M059J (cell line): ENCODE measurements at regions not wholly inside any gene's neighbourhood (a gene's known extent, or its start where the extent isn't known, plus 50 kb on each side); places are given as distances from the start of the nearest gene placed in this dataset.

Source experiments
- DNase-seq: peaks from one replicate; pipeline ENCODE4 v3.0.0-alpha.2; 2012; ENCODE audit warnings: low read depth

DNA sequence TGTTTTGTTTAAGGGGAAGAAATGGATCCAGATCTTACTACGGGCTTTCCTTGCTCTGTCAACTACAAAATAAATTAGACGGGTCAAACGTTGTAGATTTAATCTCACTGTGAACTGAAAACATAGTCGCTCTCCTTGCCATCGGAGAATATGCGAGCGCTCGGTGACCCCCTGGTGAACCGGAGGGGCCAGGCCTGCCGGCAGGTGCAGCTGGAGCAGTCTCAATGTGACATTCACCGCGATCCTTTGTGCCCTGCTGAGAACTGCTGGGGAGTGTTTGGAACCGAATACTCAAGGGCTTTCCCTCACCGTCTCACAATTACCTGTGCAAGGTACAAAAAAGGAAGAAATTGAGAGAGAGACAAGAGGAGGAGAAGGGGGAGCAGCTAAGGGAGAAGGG lies 174.1 kb upstream of the GPR26 start:
- DNase-seq, result no peak

DNA sequence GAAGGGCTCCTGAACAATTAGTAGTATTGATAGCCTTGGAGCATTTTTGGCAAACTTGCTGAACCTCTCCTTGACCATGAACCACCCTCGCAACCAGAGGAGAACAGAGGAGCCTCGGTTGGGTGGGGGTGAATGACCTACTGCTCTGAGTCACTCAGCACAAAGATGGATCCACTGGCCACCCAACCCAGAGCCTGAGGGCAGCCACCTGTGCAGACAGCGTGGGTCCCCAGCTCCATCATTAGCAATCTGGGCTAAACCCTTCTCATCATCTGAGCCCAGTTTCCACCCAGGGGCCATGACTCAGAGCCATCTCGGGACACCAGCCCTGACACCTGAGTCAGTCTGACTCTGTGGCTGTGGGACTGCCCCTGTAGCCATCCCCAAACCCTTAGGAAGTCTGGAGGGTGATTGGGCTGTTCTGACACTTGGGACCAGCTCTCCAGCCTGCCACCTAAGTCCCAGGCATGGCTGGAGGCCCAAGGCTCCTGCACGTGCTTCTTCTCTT lies 171.8 kb upstream of the GPR26 start:
- DNase-seq, result peak; percentile 7

DNA sequence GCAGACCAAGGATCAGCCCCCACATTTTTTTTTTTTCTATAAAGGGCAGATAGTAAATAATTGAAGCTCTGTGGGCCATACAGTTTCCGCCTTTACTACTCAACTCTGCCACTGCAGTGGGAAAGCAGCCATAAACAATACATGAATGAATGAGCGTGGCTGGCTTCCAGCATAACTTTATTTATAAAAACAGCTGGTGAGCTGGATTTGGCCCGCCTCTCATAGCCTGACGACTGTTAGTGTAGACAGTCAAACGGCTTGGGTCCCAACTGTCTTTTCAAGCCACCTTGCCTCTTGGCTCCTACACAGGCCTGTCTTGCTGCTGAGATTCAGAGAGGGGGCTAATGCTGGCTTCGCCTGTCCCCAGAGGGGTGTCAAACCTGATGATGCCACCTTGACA lies 169.8 kb upstream of the GPR26 start:
- no peak for DNase-seq

DNA sequence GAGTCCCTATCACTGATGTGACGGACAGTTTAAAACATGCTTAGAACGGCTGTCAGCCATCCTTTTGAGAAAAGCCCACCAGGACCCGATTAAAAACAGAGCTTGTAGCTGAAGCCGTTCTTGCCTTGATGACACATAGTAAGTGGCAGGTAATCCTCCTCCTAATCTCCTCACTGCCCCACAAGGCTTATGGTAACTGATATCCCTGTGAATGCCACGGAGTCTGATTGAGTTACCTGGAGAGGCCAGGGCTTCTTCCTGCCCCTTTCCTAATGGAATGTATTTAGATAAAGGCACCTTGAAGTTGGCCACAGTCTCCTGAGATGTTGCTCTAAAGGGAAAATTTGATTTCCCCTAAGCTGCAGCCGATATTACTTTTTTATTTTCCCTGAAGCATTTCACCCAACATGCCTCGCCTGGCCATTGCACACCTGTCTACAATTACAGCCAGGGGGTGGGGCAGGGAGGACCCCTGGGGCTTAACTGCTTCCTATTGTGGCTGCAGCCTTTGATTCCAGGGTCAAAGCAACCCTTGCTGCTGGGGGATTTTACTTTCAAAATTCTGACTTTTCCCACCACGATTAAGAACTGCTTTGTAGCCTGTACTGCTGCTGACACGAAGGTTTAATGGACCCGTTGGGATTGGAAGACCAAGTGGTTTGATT lies 169.0 kb upstream of the GPR26 start:
- no peak for DNase-seq

DNA sequence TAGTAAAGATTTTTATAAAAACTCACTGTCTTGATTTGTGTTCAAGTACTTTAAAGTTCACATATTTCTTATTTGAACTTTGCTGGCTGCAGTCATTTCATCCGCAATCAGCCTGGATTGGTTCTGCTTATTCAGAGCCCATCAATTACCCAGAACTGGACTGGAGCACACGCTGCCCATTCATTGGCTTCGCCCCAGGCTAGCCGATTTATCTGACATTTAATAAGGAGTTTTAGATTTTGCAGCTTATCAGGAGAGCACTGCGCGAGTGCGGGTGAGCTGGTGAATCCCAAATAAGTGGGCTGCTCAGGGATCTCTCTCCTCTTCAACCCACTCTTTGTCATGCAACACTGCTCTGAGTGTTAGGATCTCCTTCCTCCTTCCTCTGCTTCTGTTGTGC lies 166.0 kb upstream of the GPR26 start:
- DNase-seq, result no peak

DNA sequence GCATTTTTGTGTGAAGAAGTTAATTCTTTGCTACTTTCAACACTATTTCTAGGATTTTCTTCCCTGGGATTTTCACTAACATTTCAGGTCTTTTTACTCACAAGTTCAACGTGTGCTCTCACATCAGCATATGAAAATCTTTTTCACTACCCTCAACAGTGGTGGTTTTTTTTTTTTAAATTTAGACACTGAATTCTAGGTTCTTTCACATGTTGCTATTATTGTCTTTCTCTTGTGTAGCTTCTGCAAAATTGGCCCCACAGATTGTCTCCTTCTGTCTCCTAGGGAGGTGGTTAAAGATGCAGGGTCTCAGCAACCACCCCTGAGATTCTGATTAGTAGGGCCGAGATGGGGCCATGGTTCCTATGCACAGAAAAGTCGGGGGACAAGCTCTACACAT lies 165.0 kb upstream of the GPR26 start:
- DNase-seq, result no peak

DNA sequence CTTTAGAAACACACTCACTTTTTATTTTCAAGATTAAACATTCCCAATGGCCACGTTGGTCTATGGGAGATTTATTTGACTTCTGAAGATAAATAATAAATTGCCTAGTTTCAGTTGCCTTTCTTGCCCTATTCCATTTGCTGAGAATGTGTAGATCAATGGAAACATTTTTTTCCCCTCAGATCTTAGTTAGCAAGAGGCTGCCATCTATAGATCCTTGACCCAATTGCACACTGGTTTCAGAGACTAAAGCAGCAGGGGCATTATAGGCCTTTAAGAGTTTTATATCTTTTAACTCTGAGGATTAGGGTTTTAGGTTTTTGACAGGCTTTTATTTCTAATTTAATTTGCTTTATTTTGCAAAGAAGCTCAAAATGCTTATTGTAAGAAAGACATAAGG lies 163.2 kb upstream of the GPR26 start:
- no peak for DNase-seq

DNA sequence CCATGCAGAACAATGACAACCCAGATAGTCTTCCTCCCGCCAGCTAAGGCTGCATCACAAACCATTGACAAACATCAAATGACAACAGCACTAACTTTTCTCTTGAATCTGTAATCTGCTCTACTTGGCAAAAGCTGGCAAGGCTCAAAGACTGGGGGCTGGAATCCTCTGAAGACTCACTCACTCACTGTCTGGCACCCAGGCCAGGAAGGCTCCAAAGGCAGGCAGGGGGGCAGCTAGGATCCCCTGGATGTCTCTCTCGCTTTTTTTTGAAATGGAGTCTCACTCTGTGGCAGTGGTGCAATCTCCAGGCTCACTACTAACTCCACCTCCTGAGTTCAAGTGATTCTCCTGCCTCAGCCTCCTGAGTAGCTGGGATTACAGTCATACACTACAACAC lies 159.7 kb upstream of the GPR26 start:
- no peak for DNase-seq

DNA sequence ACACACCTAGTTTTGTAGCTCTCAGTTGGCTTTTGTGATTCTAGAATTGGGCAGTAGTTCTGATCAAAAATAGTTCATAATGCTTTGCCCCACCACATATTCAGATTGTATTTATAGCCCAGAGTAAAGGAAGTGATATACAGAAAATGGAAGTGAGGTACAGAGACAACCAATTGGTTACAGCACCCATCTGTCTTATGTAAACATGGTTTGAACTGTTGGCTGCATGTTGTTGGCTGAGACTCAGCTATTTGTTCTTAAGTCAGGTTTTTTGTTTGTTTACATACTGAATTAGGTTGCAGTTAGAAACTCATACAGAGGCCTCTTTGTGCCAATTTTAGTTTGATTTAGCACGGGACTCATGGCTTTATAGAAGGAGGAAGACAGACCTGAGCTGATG lies 158.9 kb upstream of the GPR26 start:
- no peak for DNase-seq

DNA sequence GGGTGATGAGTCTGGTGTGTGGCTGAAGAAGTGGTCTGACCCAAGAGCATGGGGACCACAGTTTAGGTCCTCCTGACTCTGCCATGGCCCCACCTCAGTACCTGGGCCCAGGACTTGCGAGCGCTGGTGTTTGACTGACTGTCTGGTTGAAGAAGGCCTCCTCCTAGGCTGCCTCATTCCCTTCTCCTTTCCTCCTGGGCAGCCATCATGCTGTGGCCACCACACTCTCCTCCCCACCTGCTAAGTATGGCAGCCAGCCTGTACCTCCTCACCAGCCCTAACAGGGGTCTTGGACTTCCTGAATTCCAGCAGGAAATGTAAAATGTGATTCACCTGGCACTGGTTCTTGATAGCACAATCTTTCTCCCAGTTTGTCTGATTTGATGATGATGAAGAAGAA lies 156.8 kb upstream of the GPR26 start:
- no peak for DNase-seq

DNA sequence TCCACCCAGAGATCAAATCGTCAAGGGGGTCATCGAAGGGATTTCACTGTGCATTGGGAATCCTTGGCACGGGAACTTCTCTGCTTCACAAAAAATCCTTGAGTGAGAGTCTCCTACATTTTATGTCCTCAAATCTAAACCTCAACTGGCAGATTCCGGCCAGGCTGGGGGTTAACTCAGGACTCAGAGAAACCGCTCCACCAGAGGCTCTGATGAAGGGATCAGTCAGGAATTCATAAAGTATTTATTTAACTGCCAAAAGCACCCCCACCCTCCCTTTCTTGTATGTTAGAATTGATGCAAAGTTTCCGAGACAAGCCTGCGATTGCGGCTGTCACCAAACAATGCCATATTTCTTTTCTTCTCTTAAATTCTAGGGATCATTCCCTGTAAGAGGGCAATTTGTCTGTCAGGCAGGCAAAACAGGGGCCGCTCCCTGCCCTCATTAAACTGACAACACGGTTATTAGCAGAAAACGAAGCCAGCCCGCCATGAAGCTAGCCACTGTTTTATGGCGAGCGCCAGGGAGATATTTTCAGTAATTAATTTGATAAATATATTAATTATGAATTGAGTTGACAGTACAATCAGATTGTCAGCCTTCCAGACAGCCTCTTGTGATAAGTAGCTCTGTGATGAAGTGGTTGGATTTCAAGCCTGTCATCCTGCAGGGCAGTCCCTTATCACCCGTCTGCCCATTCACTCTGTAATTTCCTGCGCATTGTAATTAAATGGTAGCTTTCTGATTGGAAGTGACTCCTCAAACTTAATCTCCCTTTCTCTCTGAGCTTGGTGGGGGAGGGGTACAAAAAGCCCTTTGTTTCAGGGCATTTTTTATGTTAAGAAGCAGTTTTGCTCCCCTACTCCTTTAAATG lies 153.0 kb upstream of the GPR26 start:
- no peak for DNase-seq

DNA sequence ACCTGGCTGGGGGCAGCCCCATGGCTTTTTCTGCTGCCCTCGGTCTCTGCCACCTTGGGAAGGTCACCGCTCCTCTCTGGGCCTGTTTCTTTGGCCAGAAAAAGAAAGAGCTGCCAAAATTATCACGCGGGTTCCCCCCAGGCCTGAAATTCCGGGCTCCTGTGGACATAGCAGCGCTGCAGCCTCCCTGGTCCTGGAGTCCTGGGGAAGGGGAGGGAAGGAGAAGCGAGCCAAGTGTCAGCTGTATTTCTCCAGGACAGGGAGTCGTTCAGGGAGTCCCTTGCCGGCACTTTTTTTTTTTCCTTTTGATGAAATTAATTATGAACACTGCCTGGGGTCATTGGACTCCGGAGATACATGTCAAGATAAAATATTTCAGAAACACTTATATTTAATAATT lies 152.3 kb upstream of the GPR26 start:
- DNase-seq, result no peak

DNA sequence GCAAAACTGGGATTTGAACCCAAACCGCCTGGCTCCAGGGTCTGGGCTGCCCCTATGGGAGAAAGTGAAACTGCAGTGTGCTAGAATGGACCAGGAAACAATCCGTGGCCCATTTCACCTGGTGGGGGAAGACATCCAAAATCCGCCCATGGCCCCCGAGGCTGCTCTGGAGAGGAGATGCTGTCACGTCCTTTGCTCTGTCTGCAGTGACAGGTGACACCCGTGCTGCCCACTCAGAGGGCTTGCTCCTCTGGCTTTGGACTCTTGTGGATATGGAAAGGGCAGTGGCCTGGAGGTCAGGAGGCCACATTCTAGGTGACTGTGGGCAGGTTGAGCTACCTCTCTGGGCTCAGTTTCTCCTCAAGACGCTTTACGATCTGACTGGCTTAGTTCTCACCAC lies 151.2 kb upstream of the GPR26 start:
- DNase-seq, result no peak

DNA sequence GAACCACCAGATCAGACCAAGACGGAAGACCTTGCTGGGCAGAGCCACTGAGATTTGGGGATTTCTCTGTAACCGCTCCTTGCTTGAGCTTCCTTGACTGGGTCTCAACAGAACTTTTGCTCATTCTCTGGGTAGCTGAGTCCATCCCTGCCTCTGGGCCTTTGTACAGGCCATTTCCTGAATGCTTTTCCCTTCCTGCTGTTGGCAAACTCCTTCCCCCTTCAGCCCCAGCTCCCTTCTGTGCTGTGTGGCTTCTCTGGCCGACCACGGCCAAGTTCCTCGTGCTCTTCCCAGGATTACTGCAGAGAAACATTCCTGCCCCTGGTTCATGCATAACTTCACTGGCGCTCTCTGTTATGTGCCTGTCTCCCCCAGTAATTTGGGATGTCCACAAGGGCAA lies 150.5 kb upstream of the GPR26 start:
- no peak for DNase-seq

DNA sequence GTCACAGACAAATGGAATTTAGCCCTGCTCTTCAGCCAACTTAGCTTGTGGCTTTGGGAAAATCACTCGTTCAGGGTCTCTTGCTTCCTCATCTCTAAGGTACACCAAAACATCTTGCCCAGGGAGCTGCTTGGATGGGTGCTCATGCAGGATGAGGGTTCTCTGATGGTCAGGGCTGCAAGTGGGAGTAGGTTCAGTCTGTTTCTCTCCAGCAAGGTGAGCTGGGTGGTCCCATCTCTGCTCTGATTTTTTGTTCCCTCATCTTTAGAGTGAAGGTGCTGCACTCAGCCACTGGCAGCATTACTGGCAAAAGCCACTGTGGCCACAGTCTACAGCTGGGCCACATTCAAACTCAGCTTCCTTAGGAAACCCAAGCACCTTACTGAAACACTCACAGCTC lies 149.9 kb upstream of the GPR26 start:
- no peak for DNase-seq

DNA sequence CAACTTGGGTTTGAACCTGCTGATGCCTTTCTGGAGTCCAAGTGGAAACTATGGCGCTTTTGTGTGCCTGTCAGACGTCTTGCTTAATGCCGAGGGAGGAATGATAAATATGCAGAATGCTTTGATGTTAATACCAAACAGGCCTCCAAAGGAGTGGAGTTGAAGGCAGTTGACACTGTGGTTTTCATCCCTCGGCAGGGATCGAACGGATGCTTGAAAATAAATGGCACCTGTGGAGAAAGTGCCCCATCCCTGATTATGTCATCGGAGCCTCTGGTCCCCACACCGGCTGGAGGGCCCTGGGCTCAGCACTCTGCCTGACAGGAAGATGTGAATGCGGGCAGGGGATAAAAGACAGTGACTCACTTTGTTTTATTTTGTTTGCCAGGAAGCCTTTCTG lies 148.7 kb upstream of the GPR26 start:
- DNase-seq, result no peak

DNA sequence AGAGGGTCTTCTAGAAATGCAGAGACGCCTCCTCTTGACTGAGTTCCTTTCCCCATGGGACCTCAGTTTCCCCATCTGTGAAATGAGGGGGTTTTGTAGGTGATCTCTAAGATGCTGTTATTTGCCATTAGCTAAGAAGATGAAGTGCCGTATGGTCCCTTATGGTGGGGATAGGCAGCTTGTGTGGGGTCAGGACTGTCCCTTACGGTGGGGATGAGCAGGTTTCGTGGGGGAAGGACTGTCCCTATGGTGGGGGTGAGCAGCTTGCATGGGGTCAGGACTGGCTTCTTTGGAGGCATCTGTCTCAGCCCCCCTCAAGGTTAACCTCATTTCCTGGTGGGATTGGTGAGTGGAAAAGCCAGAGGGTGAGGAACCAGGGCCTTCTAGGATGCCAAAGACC lies 148.3 kb upstream of the GPR26 start:
- no peak for DNase-seq

DNA sequence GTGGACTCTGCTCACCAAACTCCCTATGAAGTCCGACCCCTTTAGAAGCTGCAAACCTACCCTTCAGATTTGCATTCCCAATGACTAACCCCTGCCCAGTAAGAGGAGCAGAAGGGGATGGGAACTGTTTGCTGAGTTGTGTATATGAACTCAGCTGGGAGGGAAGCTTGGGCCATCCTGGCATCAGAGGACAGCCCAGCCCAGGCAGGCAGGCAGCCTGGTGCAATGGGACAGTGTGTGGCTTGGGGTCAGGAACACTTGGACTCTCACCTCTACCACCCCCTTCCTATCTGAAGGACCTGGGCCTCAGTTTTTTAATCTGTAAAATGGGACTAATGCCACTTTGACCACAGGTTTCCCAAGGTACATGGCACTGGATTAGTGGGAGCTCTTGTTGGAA lies 147.4 kb upstream of the GPR26 start:
- no peak for DNase-seq

DNA sequence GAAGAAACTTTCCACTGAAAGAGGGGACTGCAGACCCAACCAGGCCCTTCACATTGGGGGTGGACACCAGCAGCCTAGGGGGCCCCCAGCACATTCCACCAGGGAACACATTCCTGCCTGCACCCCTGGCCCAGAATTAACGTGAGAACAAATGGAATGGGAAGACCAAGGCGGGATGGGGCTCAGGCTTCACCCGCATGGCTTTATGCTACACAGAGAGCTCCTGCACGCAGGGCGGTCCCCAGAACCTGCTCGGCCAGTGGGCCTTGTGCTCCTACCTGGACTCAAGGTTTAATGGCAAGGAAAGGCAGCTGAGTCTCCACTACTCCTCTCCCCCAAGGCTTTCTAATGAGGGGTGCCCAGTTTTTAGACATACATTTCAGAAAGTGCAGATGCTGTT lies 146.3 kb upstream of the GPR26 start:
- no peak for DNase-seq

DNA sequence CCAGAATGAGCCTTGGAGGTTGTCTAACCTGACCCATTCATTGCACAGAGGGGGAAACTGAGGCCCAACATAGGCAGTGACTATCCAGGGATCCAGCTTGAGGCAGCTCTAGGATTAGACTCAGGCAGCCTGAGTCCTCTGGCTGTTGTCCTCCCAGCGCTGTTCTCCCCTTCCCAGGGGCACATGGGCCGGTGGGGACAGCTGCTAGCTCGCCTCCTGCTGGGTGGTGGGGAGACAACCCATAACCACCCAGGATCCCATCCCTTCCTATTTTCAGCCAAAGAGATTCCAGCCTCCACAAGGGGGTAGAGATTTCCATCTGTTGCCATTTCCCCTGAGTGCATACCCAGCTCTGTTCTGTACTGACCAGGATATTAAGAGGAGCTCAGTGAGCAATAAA lies 145.1 kb upstream of the GPR26 start:
- DNase-seq, result no peak

DNA sequence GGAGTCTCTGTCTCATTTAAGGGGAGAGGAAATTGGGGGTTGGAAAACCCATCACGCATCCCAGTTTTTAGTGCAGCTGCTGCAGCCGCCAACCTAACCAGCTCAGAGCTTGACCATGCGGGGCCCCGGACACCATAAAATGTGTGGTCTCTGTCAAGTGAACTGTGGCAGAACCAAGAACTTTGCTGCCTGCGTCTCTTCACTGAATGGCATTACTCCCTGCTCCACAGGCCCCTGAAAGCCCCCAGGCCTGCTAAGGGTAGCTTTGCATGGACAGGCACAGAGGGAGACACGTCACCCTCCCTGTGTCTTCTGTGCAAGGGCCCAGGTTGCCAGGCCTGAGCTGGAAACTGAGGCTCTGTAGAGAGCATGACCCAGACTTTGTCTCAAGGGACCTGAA lies 144.6 kb upstream of the GPR26 start:
- no peak for DNase-seq

DNA sequence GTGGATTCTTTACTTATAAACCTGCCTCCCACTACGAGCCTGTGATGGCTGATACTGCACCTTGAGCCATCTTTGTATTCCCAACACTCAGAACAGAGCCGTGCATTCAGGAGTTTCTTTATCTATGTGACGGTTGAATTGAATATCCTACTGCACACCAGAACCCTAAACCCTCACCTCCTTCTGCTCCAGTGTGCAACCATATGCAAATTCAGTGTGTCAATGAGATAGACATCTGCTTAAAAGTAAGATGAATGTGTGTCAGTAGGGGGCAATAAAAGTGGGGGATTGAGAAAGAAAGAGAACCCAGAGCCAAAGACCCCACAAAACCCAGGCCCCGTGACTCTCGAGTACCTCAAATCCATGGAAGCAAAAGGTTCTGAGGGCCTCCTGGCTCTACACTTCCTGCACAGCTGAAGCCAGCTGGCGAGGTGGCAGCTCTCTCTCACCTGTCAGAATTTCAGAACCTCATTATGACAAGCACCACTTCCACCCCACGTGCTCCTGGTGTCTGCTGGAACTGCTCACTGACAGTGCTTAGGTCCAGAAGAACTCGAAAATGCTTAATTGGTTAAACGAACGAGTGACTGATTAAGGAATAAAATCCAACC lies 143.3 kb upstream of the GPR26 start:
- DNase-seq, result no peak

DNA sequence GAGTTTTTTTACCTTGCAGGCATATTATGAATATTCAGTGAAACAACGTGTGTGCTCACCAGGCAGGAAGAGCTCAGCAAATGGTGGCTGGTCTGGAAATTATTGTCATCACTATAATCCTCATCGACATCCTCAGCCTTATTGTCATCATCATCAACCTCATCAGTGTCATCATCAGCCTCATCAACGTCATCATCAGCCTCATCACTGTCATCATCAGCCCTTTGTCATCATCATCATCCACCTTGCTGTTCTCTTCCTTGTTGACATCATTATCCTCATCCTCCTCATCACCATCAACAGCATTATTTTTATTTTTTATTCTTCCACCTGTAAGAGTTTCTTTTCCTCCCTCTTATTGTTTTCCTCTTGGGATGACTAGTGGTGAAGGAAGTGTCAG lies 142.3 kb upstream of the GPR26 start:
- no peak for DNase-seq
